SH-SY5Y (cell line): ENCODE measurements at regions not wholly inside any gene's neighbourhood (a gene's known extent, or its start where the extent isn't known, plus 50 kb on each side); places are given as distances from the start of the nearest gene placed in this dataset.

Source experiments
- GATA2 ChIP-seq: IDR thresholded peaks from 2 replicates; pipeline ENCODE4 v1.6.1; 2011; ENCODE audit warnings: mild to moderate bottlenecking, low read depth, low read length
- GATA3 ChIP-seq: IDR thresholded peaks from 2 replicates; pipeline ENCODE4 v1.6.1; 2011; ENCODE audit warnings: low read depth, mild to moderate bottlenecking, low read length, moderate library complexity

- TF ChIP-seq GATA2: no peak
- TF ChIP-seq GATA3: no peak
These were observed 777.4 kb upstream of the PCDH9 start for GRCh38 chr13:68007576-68007975.
